K562 (cell line): ENCODE measurements at regions not wholly inside any gene's neighbourhood (a gene's known extent, or its start where the extent isn't known, plus 50 kb on each side); places are given as distances from the start of the nearest gene placed in this dataset.

Experiments used
- ATAC-seq: fragments of 200-7000 bp; cut with Tn5 transposase; 3 replicates; pipeline ENCODE4 v1.9.1; 2020; ENCODE audit warnings: moderate library complexity
- BruUV-seq: library from RNA; stranded (reverse); fragments of 400-500 nt; replicated peaks from 2 replicates; lab custom pipeline; 2021; lab: Mats Ljungman, UMichigan
- CTCF ChIA-PET: fragments of 300-600 bp; formaldehyde crosslinking; extraction: SDS; loops from one replicate; lab custom pipeline; 2021; ENCODE audit warnings: low intra/inter-chr PET ratio; lab: Yijun Ruan, JAX
- POLR2A ChIA-PET: fragments of 300-600, 350-650 bp; sonication (Branson Sonifier 250); formaldehyde crosslinking; extraction: SDS; loops from one replicate; lab custom pipeline; 2021; ENCODE audit warnings: antibody characterized with exemption, inconsistent platforms; lab: Yijun Ruan, JAX
- DNase-seq, 4 experiments: peaks; one replicate each; pipeline versions ENCODE4 v3.0.0 to v3.0.0-alpha.2; 2011 to 2018; ENCODE audit warnings: low spot score in 3 of 4, mixed read lengths in 3 of 4; ENCODE audit errors: extremely low read depth in 1 of 4
- FAIRE-seq: peaks from 2 replicates; lab custom pipeline; 2011; peaks lifted over from hg19 to GRCh38; lab: Jason Lieb, UNC
- H2AFZ ChIP-seq: 2 replicates; pipeline ENCODE4 v1.6.0; 2011; ENCODE audit warnings: low read depth, low read length, control low read depth, inconsistent platforms
- H3K27ac ChIP-seq: fragments of 200-600 bp; 3 replicates; pipeline ENCODE4 v1.8.0; 2011; ENCODE audit warnings: low read depth, mild to moderate bottlenecking, control low read depth, inconsistent platforms, low read length, moderate library complexity, mixed read lengths; ENCODE audit errors: extremely low read depth
- H3K27me3 ChIP-seq, 2 experiments: fragments of 300-600 bp in 1 of 2; 2 replicates in 1 of 2; 3 replicates in 1 of 2; pipeline versions ENCODE4 v1.6.0 to v1.8.0; 2011; ENCODE audit warnings: inconsistent platforms in 2 of 2, low read length in 2 of 2, mild to moderate bottlenecking in 1 of 2, mixed read lengths in 1 of 2, moderate library complexity in 1 of 2; ENCODE audit not compliant: control insufficient read depth in 2 of 2, insufficient read depth in 2 of 2
- H3K36me3 ChIP-seq: fragments of 300-600 bp; 3 replicates; pipeline ENCODE4 v1.8.0; 2011; ENCODE audit warnings: mild to moderate bottlenecking, low read length, inconsistent platforms; ENCODE audit not compliant: control insufficient read depth, insufficient read depth
- H3K4me1 ChIP-seq, 2 experiments: fragments of 200-600 bp in 1 of 2; replicated peaks in 1 of 2; 2 replicates in 1 of 2; 3 replicates in 1 of 2; pipeline versions ENCODE4 v1.5.1 to v1.8.0; 2011; ENCODE audit warnings: inconsistent platforms in 2 of 2, low read length in 2 of 2, mild to moderate bottlenecking in 1 of 2, mixed read lengths in 1 of 2, moderate library complexity in 1 of 2; ENCODE audit not compliant: control insufficient read depth in 2 of 2, insufficient read depth in 2 of 2
- H3K4me2 ChIP-seq: 2 replicates; pipeline ENCODE4 v1.6.1; 2011; ENCODE audit warnings: low read length, control low read depth, inconsistent platforms, mixed read lengths; ENCODE audit not compliant: insufficient read depth
- H3K4me3 ChIP-seq: fragments of 200-600 bp; sonication (generic), shearing (Covaris generic); 2 replicates; pipeline ENCODE4 v1.5.1; 2016; ENCODE audit warnings: control low read depth, inconsistent platforms
- H3K79me2 ChIP-seq: fragments of 200-600 bp; 3 replicates; pipeline ENCODE4 v1.8.0; 2011; ENCODE audit warnings: low read length, inconsistent platforms; ENCODE audit not compliant: control insufficient read depth, insufficient read depth
- H3K9ac ChIP-seq, 2 experiments: 2 replicates each; pipeline versions ENCODE4 v1.6.0 to v1.6.1; 2011; ENCODE audit warnings: low read depth in 2 of 2, low read length in 2 of 2, control low read depth in 1 of 2, inconsistent platforms in 1 of 2, mild to moderate bottlenecking in 1 of 2, mixed read lengths in 1 of 2; ENCODE audit not compliant: insufficient read depth in 1 of 2
- H3K9me1 ChIP-seq: one replicate; pipeline ENCODE4 v1.6.0; 2011; ENCODE audit warnings: inconsistent platforms, mild to moderate bottlenecking, low read length, moderate library complexity; ENCODE audit not compliant: control insufficient read depth, insufficient read depth
- H3K9me3 ChIP-seq: replicated peaks from 2 replicates; pipeline ENCODE4 v1.5.1; 2011; ENCODE audit warnings: low read depth, low read length, inconsistent platforms; ENCODE audit not compliant: control insufficient read depth, insufficient read depth
- H4K20me1 ChIP-seq: replicated peaks from 2 replicates; pipeline ENCODE4 v1.6.1; 2011; ENCODE audit warnings: low read length, inconsistent platforms, mixed read lengths; ENCODE audit not compliant: control insufficient read depth, insufficient read depth
- ARID2 ChIP-seq: fragments of 450-650 bp; IDR thresholded peaks from 2 replicates; pipeline ENCODE4 v1.6.1; 2017; ENCODE audit warnings: antibody characterized with exemption, mild to moderate bottlenecking
- ID3 ChIP-seq, 2 experiments: fragments of 250-450 bp in 1 of 2; fragments of 450-650 bp in 1 of 2; sonication (Bioruptor Pico) in 1 of 2; IDR thresholded peaks; 2 replicates each; pipeline versions ENCODE4 v1.6.1 to v1.8.0; 2016 to 2021; ENCODE audit warnings: mild to moderate bottlenecking in 2 of 2, moderate library complexity in 2 of 2, missing compliant biosample characterization in 1 of 2, missing genetic modification characterization in 1 of 2
- MITF ChIP-seq: IDR thresholded peaks from 2 replicates; pipeline ENCODE4 v1.6.1; 2014; ENCODE audit warnings: antibody characterized with exemption
- PHF8 ChIP-seq: fragments of 200-600 bp; sonication (generic); IDR thresholded peaks from 2 replicates; pipeline ENCODE4 v1.6.1; 2012; ENCODE audit warnings: mixed run types, mild to moderate bottlenecking, inconsistent platforms, low read length, moderate library complexity, borderline replicate concordance
- PPARD ChIP-seq: fragments of 250-450 bp; sonication (Bioruptor Pico); IDR thresholded peaks from 2 replicates; pipeline ENCODE4 v1.8.0; 2022; ENCODE audit warnings: inconsistent platforms, mild to moderate bottlenecking, moderate library complexity
- TFE3 ChIP-seq: fragments of 450-650 bp; formaldehyde crosslinking; IDR thresholded peaks from 2 replicates; pipeline ENCODE4 v1.4.0; 2020; ENCODE audit warnings: mild to moderate bottlenecking, mixed read lengths
- THRAP3 ChIP-seq: fragments of 450-650 bp; IDR thresholded peaks from 2 replicates; pipeline ENCODE4 v1.6.1; 2016; ENCODE audit warnings: mild to moderate bottlenecking, inconsistent platforms, borderline replicate concordance
- TRIM24 ChIP-seq, 2 experiments: fragments of 450-650 bp; IDR thresholded peaks; 2 replicates each; pipeline ENCODE4 v1.6.1; 2016
- ZBTB33 ChIP-seq: sonication (generic); formaldehyde crosslinking; IDR thresholded peaks from 2 replicates; pipeline ENCODE4 v1.8.1; 2023; ENCODE audit warnings: mild to moderate bottlenecking, missing genetic modification reagents
- ZC3H4 ChIP-seq: sonication (generic); formaldehyde crosslinking; IDR thresholded peaks from 2 replicates; pipeline ENCODE4 v1.9.0; 2021; ENCODE audit warnings: missing genetic modification reagents, borderline replicate concordance
- ZNF76 ChIP-seq: fragments of 250-450 bp; sonication (Bioruptor Pico); IDR thresholded peaks from 2 replicates; pipeline ENCODE4 v1.4.0; 2020; ENCODE audit warnings: mild to moderate bottlenecking, moderate library complexity, borderline replicate concordance
- WGBS: fragments of 100-300 bp; shearing (Covaris generic); methylation state at CpG from one replicate; pipeline ENCODE4 v1.1.6; 2016; ENCODE audit warnings: low coverage, mixed read lengths; ENCODE audit not compliant: insufficient coverage; ENCODE audit errors: missing lambda C conversion rate; 5-methylcytosine and 5-hydroxymethylcytosine counted together
- in situ Hi-C: fragments of 300-500 bp; cut with MboI; formaldehyde crosslinking; loops from 4 replicates; pipeline ENCODE4 v1.15.0; 2018; ENCODE audit warnings: inconsistent platforms, mixed read lengths
- intact Hi-C: fragments of 100-400 bp; cut with micrococcal nuclease; formaldehyde crosslinking; loops from 2 replicates; pipeline ENCODE4 v1.14.2; 2022

GRCh38 chr3:43962043-43962442, 271.3 kb downstream of the ABHD5 start (continued):
- TF ChIP-seq PPARD (CRISPR knock-in tag) = no peak
- TF ChIP-seq, all 486 proteins: peak for 0

GRCh38 chr3:43963208-43963607, 272.5 kb downstream of the ABHD5 start:
- H3K4me3 ChIP-seq = no peak overlapping the region
- peaks cover 20 to 28% of the 10 kb centered on the region in 2 experiments for H3K27me3 ChIP-seq
- no peak for FAIRE-seq
- POLR2A ChIA-PET = interaction anchor here (1.0 kb wide), 1 partner anchor 13 kb away, joined by 3 read pairs; no protein-coding TSS in a partner anchor
- in situ Hi-C loops (no loop called here), intact Hi-C loops (no loop called here)
- H3K9me3 ChIP-seq = no peaks in the 10 kb centered on the region
- CTCF ChIA-PET = no interaction called here
- H3K79me2 ChIP-seq = no peaks in the 10 kb centered on the region
- H4K20me1 ChIP-seq = no peaks in the 10 kb centered on the region
- no peak overlapping the region for H3K4me2 ChIP-seq
- no peaks in the 10 kb centered on the region for H3K36me3 ChIP-seq
- 3% methylated on average over 5 of the region's 5 CpGs for WGBS
- no peaks in the 10 kb centered on the region for H3K9me1 ChIP-seq
- ATAC-seq = no peak
- no peak for DNase-seq
- no TSS peak for BruUV-seq
- no peak overlapping the region for H2AFZ ChIP-seq
- H3K4me1 ChIP-seq = no peaks in the 10 kb centered on the region
- H3K9ac ChIP-seq = no peak overlapping the region
- H3K27ac ChIP-seq = no peak overlapping the region
- TF ChIP-seq PHF8 = no peak
- no peak for TF ChIP-seq ARID2
- TF ChIP-seq ZNF76 (CRISPR knock-in tag) = no peak
- no peak for TF ChIP-seq MITF
- TF ChIP-seq ID3 (CRISPR knock-in tag; IDR thresholded peaks at IDR 0.05) = no peak
- no peak for TF ChIP-seq ID3 (tag; IDR thresholded peaks at IDR 0.05)
- TF ChIP-seq THRAP3 = no peak
- no peak for TF ChIP-seq ZBTB33 (CRISPR knock-in tag)
- no peak for TF ChIP-seq ZC3H4
- no peak for TF ChIP-seq TFE3
- no peak for TF ChIP-seq TRIM24 (IDR thresholded peaks at IDR 0.05)
